HUES6 (cell line): ENCODE measurements at regions not wholly inside any gene's neighbourhood (a gene's known extent, or its start where the extent isn't known, plus 50 kb on each side); places are given as distances from the start of the nearest gene placed in this dataset.

ENCODE experiments used
- H3K27ac ChIP-seq: 2 replicates; pipeline ENCODE4 v1.7.0; 2013; ENCODE audit warnings: low read depth, mild to moderate bottlenecking, low read length, inconsistent platforms
- H3K27me3 ChIP-seq: 2 replicates; pipeline ENCODE4 v1.6.1; 2013; ENCODE audit warnings: low read length; ENCODE audit not compliant: control insufficient read depth, insufficient read depth
- H3K36me3 ChIP-seq: 2 replicates; pipeline ENCODE4 v1.6.1; 2013; ENCODE audit warnings: low read length; ENCODE audit not compliant: control insufficient read depth, insufficient read depth
- H3K4me1 ChIP-seq: 2 replicates; pipeline ENCODE4 v1.6.1; 2013; ENCODE audit warnings: low read length; ENCODE audit not compliant: control insufficient read depth, insufficient read depth
- H3K4me3 ChIP-seq: 2 replicates; pipeline ENCODE4 v1.5.1; 2013; ENCODE audit warnings: low read depth, low read length
- H3K9ac ChIP-seq: one replicate; pipeline ENCODE4 v1.6.1; 2013; ENCODE audit warnings: mild to moderate bottlenecking, low read length
- H3K9me3 ChIP-seq: 2 replicates; pipeline ENCODE4 v1.6.1; 2013; ENCODE audit warnings: low read depth, low read length; ENCODE audit not compliant: control insufficient read depth, insufficient read depth

DNA sequence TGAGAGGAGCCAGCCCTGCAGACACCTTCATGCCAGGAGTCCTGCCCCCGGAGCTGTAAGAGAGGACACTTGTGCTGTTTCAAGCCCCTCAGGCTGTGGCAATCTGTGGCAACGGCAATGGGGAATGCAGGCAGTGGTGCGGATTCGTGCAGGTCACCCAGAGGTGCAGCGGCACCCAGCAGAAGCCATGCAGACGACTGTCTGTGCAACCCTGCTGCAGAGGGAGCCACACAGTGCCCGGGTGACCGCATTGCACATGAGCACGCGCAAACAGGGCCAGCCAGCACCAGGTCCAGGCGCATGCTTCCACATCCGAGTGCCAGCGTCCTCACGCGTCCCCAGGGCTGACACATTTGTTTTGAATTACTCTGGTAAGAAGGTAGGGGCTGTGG, 84.8 kb upstream of the GPC1 start:
- Histone ChIP-seq H3K4me1 (no peaks in the 10 kb centered on the region), H3K36me3 (no peaks in the 10 kb centered on the region), H3K27me3 (no peaks in the 10 kb centered on the region)

GRCh38 chr2:240351088-240351741, 84.2 kb upstream of the GPC1 start:
- no peak overlapping the region for H3K4me3 ChIP-seq
- no peak overlapping the region for H3K9ac ChIP-seq
- no peak overlapping the region for H3K27ac ChIP-seq
- H3K36me3 ChIP-seq = no peaks in the 10 kb centered on the region
- no peaks in the 10 kb centered on the region for H3K9me3 ChIP-seq
- H3K27me3 ChIP-seq = no peaks in the 10 kb centered on the region
- no peaks in the 10 kb centered on the region for H3K4me1 ChIP-seq

More for the DNA sequence above, 84.8 kb upstream of the GPC1 start:
- H3K9ac ChIP-seq = no peak overlapping the region
- peaks cover 2% of the 10 kb centered on the region; the same call in 1 of the 2 replicates for H3K9me3 ChIP-seq
- no peak overlapping the region for H3K4me3 ChIP-seq
- no peak overlapping the region for H3K27ac ChIP-seq

DNA sequence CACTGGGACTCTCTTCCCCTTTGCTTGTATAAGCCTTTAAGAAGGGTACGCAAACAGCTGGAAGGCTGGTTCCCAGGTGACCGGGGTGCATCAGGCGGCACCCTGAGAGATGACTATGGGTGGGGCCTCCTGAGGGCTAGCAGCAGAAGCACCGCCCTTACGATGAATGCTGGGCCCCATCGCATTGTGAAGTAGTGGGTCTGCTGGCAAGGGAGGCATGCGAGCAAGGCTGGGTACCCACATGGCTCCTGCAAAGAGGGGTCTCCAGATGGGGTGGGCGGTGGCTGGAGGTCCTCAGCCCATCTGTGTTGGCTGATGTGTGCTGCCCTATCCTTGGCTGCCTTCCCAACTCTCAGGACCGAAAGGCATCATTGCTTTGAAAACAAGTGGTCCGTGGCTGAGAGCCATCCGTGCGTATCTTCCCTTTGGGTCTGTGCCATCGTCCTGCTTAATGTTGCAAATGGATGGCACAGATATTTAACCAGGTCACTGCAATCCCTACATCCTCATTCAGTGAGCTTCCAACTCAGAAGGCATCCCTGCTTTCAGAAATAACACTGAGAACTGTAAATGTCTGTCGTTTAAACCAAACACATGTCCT, 83.5 kb upstream of the GPC1 start:
- Histone ChIP-seq H3K4me3 (no peak overlapping the region), H3K4me1 (no peaks in the 10 kb centered on the region), H3K9me3 (no peaks in the 10 kb centered on the region), H3K27ac (no peak overlapping the region), H3K36me3 (no peaks in the 10 kb centered on the region), H3K9ac (no peak overlapping the region), H3K27me3 (no peaks in the 10 kb centered on the region)

GRCh38 chr2:240353086-240353798, 82.2 kb upstream of the GPC1 start:
- Histone ChIP-seq H3K27ac (no peak overlapping the region), H3K27me3 (no peaks in the 10 kb centered on the region), H3K9me3 (no peaks in the 10 kb centered on the region; the same call in 1 of the 2 replicates), H3K4me3 (no peak overlapping the region), H3K4me1 (no peaks in the 10 kb centered on the region), H3K36me3 (no peaks in the 10 kb centered on the region), H3K9ac (no peak overlapping the region)

- H3K9ac ChIP-seq = no peak overlapping the region
- H3K9me3 ChIP-seq = peaks cover under 1% of the 10 kb centered on the region; the same call in 1 of the 2 replicates
- H3K4me1 ChIP-seq = no peaks in the 10 kb centered on the region
- no peak overlapping the region; the same call in 1 of the 2 replicates for H3K27ac ChIP-seq
- H3K4me3 ChIP-seq = no peak overlapping the region
- no peaks in the 10 kb centered on the region for H3K27me3 ChIP-seq
- H3K36me3 ChIP-seq = no peaks in the 10 kb centered on the region
These were observed 81.5 kb upstream of the GPC1 start for GRCh38 chr2:240353944-240354343.

GRCh38 chr2:240355001-240355891, 80.2 kb upstream of the GPC1 start:
- H3K27ac ChIP-seq = no peak overlapping the region
- H3K9ac ChIP-seq = no peak overlapping the region
- peaks cover 12% of the 10 kb centered on the region for H3K9me3 ChIP-seq
- no peaks in the 10 kb centered on the region for H3K27me3 ChIP-seq
- H3K4me1 ChIP-seq = no peaks in the 10 kb centered on the region
- no peak overlapping the region for H3K4me3 ChIP-seq
- H3K36me3 ChIP-seq = no peaks in the 10 kb centered on the region

- peaks cover 19% of the 10 kb centered on the region for H3K9me3 ChIP-seq
- no peak overlapping the region for H3K27ac ChIP-seq
- no peaks in the 10 kb centered on the region for H3K27me3 ChIP-seq
- no peak overlapping the region for H3K9ac ChIP-seq
- H3K36me3 ChIP-seq = no peaks in the 10 kb centered on the region
- no peak overlapping the region for H3K4me3 ChIP-seq
- no peaks in the 10 kb centered on the region for H3K4me1 ChIP-seq
These were observed 79.5 kb upstream of the GPC1 start for GRCh38 chr2:240355962-240356361.

DNA sequence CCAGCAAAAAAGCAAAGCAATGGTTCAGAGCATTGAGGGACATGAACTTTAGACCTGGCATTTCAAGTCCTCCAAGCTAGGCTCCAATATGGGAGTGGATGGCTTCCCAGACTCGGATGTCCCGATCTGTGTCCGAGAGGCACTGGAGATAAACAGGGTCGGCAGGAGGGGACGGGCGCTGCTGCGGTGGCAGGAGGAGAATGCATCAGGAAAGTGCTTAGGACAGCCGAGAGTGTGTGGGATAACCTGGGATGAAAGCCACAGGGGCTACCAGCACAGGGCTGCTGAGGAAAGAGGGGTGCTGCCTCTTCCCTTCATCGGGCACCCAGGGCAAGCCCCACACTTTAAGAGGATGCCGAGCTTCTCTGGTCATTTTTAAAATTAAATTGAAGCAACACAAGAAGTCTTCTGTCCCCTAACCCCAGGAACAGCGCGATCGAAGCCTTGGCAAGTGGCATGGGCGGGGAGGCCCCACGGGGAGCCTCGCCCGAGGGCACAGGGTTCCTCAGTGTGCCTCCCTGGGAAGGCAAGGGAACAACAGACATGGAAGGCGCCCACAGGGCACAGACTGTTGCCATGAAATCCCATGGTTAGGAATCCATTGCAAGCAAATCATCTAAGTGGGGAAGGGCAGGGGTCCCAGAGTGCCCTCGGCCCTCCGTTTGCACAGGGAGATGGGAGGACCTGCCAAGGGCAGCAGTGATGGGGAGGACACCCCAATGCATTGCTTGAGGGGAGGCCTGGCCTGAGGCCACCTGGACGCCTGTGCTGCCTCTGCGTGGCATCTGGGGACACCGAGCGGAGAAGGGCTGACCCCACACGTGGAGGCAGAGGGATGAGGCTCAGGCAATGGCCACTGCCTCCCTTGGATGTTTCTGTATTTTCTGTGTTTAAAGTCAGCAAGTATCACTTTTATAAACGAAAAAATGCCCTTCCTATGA, 78.5 kb upstream of the GPC1 start:
- Histone ChIP-seq H3K9me3 (peaks cover 29% of the 10 kb centered on the region), H3K4me3 (no peak overlapping the region), H3K27ac (no peak overlapping the region), H3K9ac (no peak overlapping the region), H3K27me3 (no peaks in the 10 kb centered on the region), H3K4me1 (no peaks in the 10 kb centered on the region), H3K36me3 (no peaks in the 10 kb centered on the region)

DNA sequence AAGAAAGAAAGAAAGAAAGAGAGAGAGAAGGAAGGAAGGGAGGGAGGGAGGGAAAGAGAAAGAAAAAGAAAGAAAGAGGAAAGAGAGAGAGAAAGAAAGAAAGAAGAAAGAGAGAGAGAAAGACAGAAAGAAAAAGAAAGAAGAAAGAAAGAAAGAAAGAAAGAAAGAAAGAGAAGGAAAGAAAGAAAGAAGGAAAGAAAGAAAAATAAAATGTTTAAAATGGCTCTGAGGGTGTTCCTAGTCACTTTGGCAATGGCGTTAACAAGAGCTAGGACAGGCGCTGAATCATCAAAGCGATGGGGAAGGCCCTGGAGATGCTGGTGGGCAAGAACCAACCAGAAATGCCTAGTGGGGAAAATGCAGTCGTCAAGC, 77.8 kb upstream of the GPC1 start:
- peaks cover 33% of the 10 kb centered on the region for H3K9me3 ChIP-seq
- H3K36me3 ChIP-seq = no peaks in the 10 kb centered on the region
- no peaks in the 10 kb centered on the region for H3K27me3 ChIP-seq
- no peak overlapping the region for H3K27ac ChIP-seq
- H3K4me3 ChIP-seq = no peak overlapping the region
- H3K9ac ChIP-seq = no peak overlapping the region
- H3K4me1 ChIP-seq = no peaks in the 10 kb centered on the region

DNA sequence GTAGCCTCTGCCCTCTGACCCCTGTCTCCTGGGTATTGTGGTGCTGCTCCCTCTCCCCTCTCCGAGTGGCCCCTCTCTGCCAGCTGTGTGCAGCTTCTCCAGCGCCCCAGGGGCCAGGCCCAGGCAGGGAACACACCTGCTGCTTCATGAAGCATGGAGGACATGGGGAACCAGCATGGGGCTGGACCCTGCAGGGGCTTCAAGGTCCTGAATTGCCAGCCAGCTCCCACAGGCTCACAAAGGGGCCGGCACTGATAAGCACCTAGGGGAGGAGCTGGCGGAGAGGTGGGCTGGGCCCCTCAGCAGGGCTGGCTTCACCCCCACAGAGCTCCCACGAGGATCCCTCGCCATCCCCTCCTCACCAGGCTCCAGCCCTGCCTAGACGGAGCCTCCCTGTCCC, 77.4 kb upstream of the GPC1 start:
- Histone ChIP-seq H3K4me3 (no peak overlapping the region), H3K9me3 (peaks cover 33% of the 10 kb centered on the region), H3K9ac (no peak overlapping the region), H3K36me3 (no peaks in the 10 kb centered on the region), H3K27me3 (no peaks in the 10 kb centered on the region), H3K4me1 (no peaks in the 10 kb centered on the region), H3K27ac (no peak overlapping the region)
